ENCODE measurements at regions not wholly inside any gene's neighbourhood (a gene's known extent, or its start where the extent isn't known, plus 50 kb on each side); places are given as distances from the start of the nearest gene placed in this dataset.

DNA sequence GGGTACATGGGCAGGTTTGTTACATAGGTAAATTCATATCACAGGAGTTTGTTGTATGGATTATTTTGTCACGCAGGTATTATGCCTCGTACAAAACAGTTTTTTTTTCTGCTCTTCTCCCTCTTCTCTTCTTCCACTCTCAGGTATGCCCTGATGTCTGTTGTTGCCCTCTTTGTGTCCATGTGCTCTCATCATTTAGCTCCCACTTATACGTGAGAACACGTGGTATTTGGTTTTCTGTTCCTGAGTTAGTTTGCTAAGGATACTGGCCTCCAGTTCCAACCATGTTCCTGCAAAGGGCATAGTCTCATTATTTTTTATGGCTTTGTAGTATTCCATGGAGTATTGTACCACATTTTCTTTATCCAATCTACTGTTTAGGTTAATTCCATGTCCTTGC is 65.7 kb downstream of the UNC5CL start:
- no peak for DNase-seq

DNA sequence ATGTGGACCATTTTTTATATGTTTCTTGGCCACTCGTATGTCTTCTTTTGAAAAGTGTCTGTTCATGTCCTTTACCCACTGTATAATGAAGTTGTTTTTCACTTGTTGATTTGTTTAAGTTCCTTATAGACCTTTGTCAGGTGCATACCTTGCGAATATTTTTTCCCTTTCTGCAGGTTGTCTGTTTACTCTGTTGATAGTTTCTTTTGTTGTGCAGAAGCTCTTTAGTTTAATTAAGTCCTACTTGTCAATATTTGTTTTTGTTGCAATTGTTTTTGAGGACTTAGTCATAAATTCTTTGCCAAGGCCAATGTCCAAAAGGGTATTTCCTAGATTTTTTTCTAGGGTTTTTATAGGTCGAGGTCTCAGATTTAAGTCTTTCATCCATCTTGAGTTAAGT is 66.2 kb downstream of the UNC5CL start:
- DNase-seq: no peak

DNA sequence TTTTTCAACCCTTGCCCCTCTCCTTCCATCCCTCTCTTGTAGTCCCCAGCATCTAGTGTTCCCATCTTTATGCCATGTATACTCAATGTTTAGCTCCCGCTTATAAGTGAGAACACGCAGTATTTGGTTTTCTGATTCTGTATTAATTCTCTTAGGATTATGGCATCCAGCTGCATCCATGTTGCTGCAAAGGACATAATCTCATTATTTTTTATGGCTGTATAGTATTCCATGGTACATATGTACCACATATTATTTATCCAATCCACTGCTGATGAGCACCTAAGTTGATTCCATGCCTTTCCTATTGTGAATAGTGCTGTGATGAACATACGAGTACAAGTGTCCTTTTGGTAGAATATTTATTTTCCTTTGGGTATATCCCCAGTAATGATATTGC is 66.8 kb downstream of the UNC5CL start:
- DNase-seq: no peak

DNA sequence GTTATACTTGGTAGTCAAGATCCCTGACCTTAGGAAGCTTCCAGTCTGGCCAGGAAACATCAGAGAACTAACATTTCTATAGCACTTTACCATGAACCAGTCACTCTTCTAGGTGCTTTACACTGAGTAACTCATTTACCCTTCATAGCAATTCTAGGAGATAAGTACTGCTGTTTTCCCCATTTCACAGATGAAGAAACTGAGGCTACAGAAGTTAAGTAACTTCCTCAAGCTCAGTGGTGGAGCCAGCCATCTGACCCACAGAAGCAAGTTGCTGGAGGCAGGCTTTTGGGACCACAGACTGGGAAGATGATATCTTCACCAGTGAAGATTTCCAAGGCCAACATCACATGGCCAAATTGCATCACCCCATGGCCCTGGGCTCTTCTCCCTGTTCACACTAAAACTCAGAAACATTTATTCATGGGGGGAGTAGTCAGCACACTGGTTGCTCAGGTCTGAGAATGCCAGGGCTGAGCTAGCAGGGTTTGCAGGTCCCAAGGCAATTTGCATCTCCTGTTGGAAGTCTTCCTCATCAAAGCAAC is 70.3 kb downstream of the UNC5CL start:
- no peak for DNase-seq

DNA sequence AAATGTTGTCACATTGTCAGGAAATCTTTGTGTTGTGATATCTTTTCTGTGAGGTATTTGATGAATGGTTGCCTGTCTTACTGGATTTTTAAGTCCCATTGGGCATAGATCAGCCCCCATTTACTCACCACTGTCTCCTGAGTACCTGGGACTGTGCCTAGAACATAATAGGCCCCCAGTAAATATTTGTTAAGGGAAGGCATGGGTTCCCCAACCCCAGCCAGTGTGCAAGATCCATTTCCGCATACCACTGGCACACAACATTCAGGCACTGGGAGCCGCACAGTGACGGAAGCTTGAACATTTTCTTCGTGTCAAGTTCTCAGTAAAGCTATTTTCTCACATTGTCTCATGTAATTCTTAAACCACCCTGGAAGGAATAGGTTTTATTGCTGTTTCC is 72.2 kb downstream of the UNC5CL start:
- no peak for DNase-seq

DNA sequence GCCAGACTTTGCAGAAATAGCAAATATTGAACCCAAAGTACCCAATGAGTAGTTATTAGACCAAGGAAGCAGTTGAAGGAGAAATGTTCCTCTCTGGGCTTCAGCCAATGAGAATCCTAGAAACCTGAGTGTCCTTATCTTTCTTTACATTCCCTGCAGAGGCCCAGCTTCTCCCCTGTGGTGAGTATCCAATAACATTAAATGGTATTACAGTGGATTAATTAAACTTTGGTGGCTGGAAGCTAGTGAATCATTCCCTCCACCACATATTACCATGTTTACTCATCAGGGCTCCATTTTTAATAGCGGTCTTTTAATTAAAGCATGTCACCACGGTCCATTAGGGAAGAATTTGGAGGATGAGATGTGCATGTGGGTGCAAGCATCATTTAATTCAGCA is 74.0 kb downstream of the UNC5CL start:
- DNase-seq: no peak

DNA sequence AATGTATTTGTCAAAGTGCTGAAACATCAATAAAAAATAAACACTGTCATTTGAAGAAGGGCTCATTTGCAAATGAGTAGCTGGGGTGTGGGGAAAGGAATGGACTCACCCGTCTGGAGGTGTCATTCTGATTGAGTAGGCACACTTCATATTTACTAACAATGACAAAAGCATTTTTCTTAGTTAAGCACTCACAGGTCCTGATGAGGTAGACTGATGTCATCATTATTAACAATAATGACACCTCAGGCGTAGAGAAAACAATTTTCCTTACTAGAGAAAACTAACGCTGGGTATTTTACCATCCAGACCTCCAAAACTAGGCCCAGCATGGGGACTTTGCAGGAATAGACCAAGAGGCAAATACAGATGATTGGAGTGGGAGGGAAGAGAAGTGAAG is 76.0 kb downstream of the UNC5CL start:
- DNase-seq: no peak

DNA sequence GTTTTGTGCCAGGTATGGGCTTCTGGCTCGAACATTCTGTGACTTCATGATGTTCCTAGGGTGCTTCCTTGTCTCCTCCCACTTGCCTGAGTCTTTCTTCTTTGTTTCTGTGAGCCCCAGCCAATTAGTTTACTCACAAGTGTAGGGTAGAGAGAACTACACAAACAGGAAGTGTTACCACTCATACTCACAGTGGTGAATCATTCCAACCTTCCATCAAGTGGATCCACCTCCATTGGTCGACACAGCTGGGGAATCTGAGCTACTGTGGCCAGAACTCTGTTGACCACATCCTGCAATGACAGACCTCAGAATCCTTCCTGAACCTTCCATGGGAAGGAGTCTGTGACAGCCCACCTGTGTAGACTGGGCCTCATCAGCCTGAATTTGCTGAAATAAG is 76.8 kb downstream of the UNC5CL start:
- DNase-seq: no peak

DNA sequence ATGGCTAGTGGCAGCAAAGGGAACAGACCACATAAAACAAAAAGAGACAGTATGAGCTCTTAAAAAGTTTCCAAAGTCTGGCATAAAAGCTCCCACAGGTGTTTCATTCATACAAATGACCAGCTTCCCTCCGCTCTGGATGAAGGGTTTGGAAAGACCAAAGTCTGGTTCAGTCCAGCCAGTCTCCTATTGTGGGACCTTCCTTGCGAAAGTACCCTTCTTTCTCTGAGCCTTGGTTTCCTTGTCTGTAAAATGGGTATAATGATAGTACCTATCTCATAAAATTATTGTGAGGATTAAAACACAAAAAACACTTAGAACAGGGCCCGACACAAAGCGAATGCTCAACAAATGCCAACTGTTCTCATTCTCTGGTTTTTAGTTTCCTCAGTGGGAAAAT is 77.2 kb downstream of the UNC5CL start:
- DNase-seq: no peak

DNA sequence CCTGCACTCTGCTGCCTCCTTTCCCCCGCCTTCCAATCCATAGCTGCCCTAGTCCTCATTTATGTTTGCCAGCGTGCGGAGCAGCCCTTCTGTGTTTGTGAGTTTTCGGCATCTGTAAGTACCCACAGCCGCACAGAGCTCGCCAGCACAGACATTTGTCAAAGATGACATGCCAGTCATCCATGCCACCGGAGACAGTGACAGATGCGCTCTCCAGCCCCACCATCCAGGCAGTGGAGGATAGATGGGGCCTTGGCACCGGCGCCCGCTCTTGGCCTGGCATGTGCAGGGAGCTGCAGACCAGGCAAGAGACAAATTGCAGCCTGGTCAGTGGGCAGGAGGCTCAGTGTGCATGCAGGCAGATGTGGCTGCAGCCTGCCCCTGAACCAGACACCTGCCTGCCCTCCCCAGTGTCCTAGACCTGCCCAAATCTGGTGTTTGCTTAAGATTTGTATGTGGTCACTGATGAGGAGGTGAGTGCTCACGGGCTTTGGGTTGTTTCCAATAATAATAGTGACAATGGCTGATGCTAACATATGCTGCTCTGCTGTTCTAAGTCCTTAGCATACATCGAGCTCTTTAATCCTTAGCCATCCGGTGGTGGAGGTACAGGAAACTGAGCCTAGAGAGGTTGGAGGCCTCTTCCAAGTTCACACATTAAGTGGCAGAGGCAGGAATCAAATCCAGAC is 78.1 kb downstream of the UNC5CL start:
- DNase-seq: no peak

DNA sequence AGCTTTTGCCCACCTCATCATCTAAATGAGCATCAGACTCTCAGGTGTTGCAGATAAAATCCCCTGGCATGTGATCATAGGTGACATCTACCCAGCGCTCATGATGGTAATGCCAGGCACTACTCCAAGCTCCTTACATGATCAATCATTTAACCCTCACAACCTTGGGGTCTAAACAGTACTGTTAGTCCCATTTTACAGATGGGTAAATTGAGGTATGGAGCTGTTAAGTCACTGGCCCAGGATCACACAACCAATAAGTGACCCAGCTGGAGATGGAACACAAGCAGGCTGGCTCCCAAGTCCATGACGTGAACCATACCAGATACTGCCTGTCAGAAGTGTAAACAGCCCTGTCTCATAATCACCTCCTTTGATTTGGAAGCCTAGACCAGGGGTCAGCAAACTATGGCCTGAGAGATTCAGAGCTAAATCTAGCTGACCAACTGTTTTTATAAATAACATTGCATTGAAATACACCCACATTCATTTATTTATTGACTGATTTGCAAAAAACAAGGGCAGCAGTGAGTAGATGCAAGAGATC is 79.2 kb downstream of the UNC5CL start:
- no peak for DNase-seq

DNA sequence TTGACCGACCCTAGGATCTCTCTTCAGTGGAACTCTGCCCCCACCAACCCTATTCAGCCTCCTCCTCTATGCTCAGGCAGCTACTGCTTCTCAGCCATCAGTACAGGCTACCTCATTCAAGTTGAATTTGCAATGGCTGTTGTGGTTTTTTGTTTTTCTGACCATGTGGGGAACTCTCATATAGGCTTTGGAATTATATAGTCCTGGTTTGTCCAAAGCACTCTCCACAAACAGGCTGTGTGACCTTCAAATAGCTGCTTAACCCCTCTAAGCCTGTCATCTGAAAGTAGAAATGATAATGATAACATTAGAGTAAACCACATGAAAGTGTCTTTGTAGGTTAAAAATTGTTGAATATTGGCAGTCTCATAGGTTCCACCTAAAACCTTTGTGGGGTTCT is 80.3 kb downstream of the UNC5CL start:
- DNase-seq: no peak

DNA sequence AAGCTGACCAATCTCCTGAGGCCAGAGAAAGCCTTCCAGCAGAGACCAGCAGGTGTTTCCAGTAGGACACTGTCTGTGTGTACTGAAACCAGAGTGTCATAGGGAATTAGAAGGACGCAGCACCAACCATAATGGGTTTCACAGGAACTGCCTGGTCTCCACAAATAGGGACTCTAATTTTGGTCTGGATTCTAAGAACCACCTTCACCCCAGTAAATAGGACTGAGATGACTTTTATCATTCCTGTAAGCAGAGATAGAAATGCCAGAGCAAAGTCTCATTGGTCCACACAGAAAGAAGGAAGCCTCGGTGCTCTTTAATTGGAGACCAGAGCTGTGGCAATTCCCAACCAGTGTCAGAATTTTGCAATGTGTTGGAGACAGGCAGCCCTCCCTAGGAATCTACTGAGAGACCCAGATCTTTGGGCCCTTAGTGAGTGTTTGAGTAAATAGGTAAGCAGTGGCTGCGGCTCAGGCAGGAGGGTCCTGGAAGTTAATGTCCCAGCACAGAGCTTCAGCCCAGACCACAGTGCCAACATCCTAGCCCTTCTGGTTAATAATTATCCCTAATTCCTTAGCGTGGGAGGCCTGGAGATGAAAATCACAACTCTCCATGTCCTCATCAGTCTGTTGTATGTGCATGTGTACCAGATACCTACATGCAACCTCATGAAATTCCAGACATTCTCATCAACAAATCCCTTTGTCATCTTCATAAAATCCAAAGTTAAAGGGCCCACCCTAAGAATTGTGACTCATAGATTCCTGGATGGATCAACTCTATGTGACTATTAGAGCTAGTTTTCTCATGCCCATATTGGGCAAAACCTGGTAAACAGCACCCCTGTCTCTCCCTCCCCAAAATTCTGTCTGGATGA is 81.2 kb downstream of the UNC5CL start:
- DNase-seq: no peak

DNA sequence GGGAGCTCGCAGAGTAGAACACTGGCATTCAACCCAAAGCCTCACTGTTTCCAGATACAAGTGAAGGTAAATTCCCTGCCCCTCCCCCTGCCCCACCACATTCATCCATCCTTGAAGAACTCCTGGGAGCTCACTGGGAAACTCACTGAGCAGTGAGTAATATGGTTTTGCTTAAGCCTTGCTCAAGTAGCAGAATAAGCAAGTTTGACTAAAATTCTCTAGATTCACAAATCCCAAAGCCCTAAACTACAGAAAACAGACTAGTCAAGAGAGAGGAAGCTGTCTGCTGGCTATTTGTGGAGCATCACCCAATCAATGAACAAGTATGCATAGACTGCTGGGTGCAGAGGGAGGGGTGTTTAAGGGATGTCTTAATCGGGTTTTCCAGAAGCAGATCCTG is 82.1 kb downstream of the UNC5CL start:
- DNase-seq: no peak

DNA sequence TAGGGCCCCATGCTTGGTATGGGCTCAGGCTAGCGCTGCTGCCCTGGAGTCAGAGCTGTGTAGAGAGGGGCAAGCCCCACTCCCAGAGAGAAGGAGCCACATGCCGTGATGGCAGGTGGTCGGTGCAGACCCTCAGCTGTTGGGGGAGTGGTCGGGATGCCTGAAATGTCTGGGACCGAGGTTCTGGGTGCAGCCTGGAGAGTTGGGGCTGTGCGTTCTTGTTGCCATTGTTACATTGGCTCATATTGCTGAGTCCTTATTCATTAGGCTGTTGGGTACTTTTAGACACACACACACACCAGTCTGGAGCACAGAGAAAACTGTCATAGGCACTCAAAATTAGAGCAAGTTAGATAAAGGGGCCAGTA is 83.9 kb downstream of the UNC5CL start:
- DNase-seq: no peak

DNA sequence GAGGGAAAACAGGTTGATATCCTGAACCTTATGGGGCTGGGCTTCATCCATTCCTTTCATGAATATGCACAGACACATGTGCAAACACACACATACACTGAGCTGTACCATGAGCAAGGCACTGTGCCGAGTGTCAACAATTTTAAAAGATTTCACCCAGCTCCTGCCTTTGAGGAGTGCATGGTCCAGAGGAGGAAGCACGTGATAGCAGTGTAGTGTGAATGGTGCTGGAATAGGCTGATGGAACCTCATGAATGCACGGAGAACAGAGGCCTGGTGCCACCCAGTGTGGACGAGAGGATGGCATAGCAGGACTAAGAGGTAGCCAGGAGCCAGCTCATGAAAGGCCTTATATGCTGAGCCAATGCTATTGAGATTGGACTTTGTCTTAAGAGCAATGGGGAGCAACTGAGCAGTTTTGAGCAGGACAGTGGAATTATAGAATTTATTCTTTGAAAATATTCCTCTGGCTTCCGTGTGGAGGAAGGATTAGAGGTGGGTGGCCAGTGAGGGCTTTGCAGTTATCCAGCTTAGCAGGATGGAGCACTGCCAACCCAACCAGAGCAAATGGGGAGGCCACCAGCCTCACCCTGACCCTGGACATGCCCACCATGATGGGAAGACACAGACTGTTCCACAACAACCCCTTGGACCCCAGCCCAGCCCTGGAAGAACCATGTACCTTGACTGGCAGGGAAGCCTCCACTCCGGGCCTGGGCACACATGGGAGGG is 84.4 kb downstream of the UNC5CL start:
- DNase-seq: no peak

DNA sequence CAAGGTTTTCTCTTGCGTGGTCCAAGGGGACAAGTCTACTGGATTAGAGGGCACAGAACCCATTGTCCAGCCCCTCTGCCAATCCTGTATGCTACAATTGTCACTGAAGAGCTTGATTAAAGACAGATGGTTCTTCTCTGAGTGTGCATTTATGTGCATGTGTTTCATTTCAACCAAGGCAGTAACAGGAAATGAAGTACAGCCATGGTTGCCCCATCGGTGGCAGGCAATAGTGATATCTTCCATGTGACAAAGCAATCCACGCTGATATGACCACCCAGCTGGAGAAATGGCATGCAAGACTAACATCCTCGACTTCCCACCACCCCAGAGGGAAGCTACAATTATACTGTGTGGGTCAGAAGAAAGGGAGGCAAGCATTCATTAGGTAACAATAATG is 85.5 kb downstream of the UNC5CL start:
- no peak for DNase-seq

DNA sequence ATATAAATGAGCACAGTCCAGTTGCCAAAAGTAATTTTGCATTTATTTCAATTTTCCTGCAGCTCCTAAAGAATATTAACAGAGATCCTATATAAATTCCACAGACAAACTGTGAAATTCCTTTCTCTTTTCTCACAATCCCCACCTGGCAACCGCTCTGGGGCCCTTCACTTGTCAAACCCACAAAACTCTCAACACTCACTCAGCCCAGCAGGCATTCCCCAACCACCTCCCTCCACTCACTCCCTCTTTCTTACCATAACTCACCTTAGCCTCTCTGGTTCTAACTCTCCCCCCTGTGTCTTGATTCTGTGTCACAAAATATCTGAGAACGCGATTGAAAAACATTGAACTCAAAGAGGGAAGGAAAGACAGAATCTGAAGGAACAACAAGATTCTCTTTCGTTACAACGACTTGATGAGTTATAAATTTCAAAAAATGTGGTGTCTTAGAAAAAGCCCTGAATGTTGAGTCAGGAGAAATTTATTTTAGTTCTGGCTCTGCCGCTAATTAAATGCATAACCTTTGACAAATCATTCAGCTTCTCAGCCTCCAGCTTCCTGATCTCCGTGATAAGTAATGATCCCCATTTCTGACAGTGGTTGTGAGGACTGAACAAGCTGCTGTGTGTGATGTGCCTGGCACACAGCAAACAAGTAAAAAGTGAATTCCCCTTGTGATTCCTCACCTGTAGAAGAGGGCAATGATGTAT is 87.9 kb downstream of the UNC5CL start:
- DNase-seq: no peak

DNA sequence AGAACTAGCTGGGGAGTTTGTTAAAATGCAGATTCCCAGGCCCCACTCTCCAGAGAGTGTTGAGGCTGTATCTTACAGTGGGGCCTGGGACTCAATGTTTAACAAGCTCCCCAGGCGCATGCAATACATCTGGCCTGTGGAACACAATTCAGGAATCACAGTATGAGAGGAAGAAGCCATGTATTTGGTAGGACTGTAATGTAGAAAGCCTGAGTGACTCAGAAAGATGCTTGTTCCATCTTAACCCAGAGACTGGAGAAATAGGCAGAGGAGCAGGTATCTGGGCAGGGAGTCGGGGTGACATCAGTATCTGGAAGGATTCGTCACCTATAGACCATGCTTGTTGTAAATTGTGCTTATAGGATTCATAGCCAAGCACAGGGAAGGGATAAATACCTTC is 90.5 kb downstream of the UNC5CL start:
- no peak for DNase-seq

DNA sequence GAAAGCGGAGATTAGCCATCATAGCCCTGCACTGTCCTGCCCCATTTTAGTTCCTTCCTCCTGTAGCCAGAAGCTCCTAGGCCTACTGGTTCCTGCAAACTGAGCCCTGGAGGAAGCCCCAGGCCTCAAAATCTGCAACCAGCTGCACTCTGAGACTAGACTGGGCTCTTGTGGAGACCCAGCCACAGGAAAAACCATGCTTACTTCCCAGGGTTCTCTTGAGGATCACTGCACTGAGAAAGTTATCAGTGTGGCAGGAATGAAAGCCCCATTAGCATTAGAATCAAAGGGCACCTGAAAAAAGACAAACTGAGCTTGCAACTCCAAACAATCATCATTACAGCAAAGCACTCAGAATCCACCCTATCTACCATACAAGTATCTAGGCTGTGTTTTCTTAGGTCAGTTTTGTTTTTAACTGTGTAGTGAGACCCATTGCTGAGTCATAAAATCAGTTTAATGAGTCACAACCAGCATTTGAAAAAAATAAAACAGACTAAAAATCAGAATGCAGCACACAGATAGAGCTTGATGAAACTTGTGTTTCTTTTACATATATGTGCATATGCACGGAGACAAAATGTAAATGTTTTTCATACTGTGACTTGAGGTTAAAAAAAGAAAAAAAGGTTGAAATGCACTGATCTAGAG is 91.0 kb downstream of the UNC5CL start:
- DNase-seq: no peak

DNA sequence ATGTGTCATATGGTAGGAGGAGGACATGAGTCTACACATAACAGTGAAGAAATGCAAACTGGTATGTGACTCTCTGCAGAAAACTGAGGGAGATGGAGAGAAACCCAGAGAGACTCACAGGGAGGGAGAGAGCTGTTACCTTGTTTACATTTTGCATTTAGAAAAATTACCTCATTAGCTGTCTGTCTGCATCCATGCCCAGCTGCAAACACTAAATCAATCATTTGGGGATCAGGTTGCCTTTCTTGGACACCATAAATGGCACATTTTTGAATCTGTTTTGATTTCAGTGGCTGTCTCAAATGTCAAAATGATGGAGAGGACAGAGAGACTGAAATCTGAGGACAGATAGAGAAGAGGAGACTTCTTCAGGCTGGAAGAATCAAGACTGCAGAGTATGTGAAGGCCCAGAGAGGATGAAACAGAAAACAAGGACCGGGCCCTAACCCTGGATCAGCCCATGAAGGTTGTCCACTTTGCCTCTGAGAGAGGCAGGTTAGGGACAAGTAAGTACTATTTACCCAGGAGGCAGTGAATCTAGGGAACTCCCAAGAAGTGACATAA is 92.2 kb downstream of the UNC5CL start:
- DNase-seq: no peak

DNA sequence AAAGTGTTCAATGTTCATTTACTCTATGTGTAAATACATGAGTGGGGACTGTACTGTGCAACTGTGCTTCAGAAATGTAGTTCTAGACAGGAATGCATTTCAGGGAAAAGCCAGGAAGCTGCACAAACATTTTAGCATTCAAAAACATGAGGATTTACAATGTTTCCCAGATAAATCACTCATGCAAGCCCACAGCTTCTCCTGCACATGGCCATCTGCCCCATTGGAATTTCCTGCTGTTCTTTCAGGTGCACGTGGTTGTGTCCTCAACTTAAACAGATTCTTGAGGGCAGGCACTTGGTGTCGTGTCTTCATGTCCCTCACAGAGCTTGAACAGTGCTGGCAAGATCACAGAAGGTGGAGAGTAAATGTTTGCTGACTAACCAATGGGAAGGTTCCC is 101.5 kb downstream of the UNC5CL start:
- no peak for DNase-seq

All from midbrain (tissue), 1 donor.